HepG2 (cell line): ENCODE measurements at regions not wholly inside any gene's neighbourhood (a gene's known extent, or its start where the extent isn't known, plus 50 kb on each side); places are given as distances from the start of the nearest gene placed in this dataset.

Experiments used
- ATAC-seq: fragments of 200-7000 bp; cut with Tn5 transposase; 3 replicates; pipeline ENCODE4 v1.9.1; 2020; ENCODE audit warnings: mild to moderate bottlenecking, moderate library complexity
- BruUV-seq: library from RNA; stranded (reverse); fragments of 400-500 nt; replicated peaks from 2 replicates; lab custom pipeline; 2021; lab: Mats Ljungman, UMichigan
- CTCF ChIA-PET: fragments of 300-600 bp; formaldehyde crosslinking; extraction: SDS; loops from one replicate; lab custom pipeline; 2021; ENCODE audit warnings: low total read pairs, inconsistent platforms, low intra/inter-chr PET ratio; lab: Yijun Ruan, JAX
- POLR2A ChIA-PET: fragments of 350-600 bp; sonication (Branson Sonifier 250); formaldehyde crosslinking; loops from one replicate; lab custom pipeline; 2020; ENCODE audit warnings: antibody characterized with exemption, inconsistent platforms; lab: Yijun Ruan, JAX
- DNase-seq: peaks from one replicate; pipeline ENCODE4 v3.0.0-alpha.2; 2015; ENCODE audit warnings: low spot score
- FAIRE-seq: peaks from 3 replicates; lab custom pipeline; 2011; peaks lifted over from hg19 to GRCh38; lab: Jason Lieb, UNC
- H2AFZ ChIP-seq: one replicate; pipeline ENCODE4 v1.6.1; 2011; ENCODE audit warnings: low read length, inconsistent platforms
- H3K27ac ChIP-seq: fragments of 300-600 bp; 3 replicates; pipeline ENCODE4 v1.8.0; 2011; ENCODE audit warnings: mixed run types, mild to moderate bottlenecking, mixed read lengths, low read length, inconsistent platforms; ENCODE audit not compliant: insufficient read depth; ENCODE audit errors: extremely low read length
- H3K27me3 ChIP-seq, 2 experiments: fragments of 200-600 bp in 1 of 2; 2 replicates in 1 of 2; 3 replicates in 1 of 2; pipeline versions ENCODE4 v1.6.0 to v1.8.0; 2011; ENCODE audit warnings: low read length in 2 of 2, mild to moderate bottlenecking in 2 of 2, moderate library complexity in 2 of 2, inconsistent platforms in 1 of 2; ENCODE audit not compliant: insufficient read depth in 2 of 2, control insufficient read depth in 1 of 2
- H3K36me3 ChIP-seq, 2 experiments: fragments of 200-600 bp in 1 of 2; replicated peaks in 1 of 2; 2 replicates in 1 of 2; 3 replicates in 1 of 2; pipeline versions ENCODE4 v1.5.1 to v1.8.0; 2011; ENCODE audit warnings: low read length in 2 of 2, inconsistent platforms in 1 of 2; ENCODE audit not compliant: insufficient read depth in 2 of 2, control insufficient read depth in 1 of 2
- H3K4me1 ChIP-seq: 2 replicates; pipeline ENCODE4 v1.5.1; 2012; ENCODE audit warnings: low read length, inconsistent platforms; ENCODE audit not compliant: insufficient read depth
- H3K4me2 ChIP-seq: 2 replicates; pipeline ENCODE4 v1.6.0; 2011; ENCODE audit warnings: low read depth, low read length, inconsistent platforms
- H3K4me3 ChIP-seq, 3 experiments: fragments of 200-600 bp in 1 of 3; sonication (generic), shearing (Covaris generic) in 1 of 3; replicated peaks in 1 of 3; 2 replicates each; pipeline ENCODE4 v1.5.1; 2011 to 2016; ENCODE audit warnings: low read length in 3 of 3, inconsistent platforms in 2 of 3, low read depth in 2 of 3, mild to moderate bottlenecking in 2 of 3, control low read depth in 1 of 3, mixed read lengths in 1 of 3; ENCODE audit not compliant: insufficient read depth in 1 of 3
- H3K79me2 ChIP-seq: one replicate; pipeline ENCODE4 v1.6.1; 2011; ENCODE audit warnings: low read length, inconsistent platforms; ENCODE audit not compliant: insufficient read depth
- H3K9ac ChIP-seq: 2 replicates; pipeline ENCODE4 v1.6.0; 2011; ENCODE audit warnings: mild to moderate bottlenecking, low read depth, low read length, inconsistent platforms; ENCODE audit not compliant: insufficient read depth
- H3K9me3 ChIP-seq: 2 replicates; pipeline ENCODE4 v1.5.1; 2012; ENCODE audit warnings: mild to moderate bottlenecking, low read length
- H4K20me1 ChIP-seq: 2 replicates; pipeline ENCODE4 v1.6.0; 2011; ENCODE audit warnings: inconsistent platforms, mild to moderate bottlenecking, low read length, moderate library complexity; ENCODE audit not compliant: insufficient read depth
- ATAD3A ChIP-seq: sonication (generic); formaldehyde crosslinking; IDR thresholded peaks from 2 replicates; pipeline ENCODE4 v1.4.0; 2020; ENCODE audit warnings: missing genetic modification reagents
- CHCHD3 ChIP-seq: sonication (generic); formaldehyde crosslinking; IDR thresholded peaks from 2 replicates; pipeline ENCODE4 v1.8.0; 2022; ENCODE audit warnings: mild to moderate bottlenecking, missing genetic modification reagents, moderate library complexity
- DBP ChIP-seq: sonication (generic); formaldehyde crosslinking; IDR thresholded peaks from 2 replicates; pipeline ENCODE4 v1.4.0; 2020; ENCODE audit warnings: missing genetic modification reagents; ENCODE audit errors: not compliant biosample characterization
- FOXM1 ChIP-seq: sonication (generic); formaldehyde crosslinking; IDR thresholded peaks from 2 replicates; pipeline ENCODE4 v1.5.0; 2020; ENCODE audit warnings: missing genetic modification reagents
- GPN1 ChIP-seq: sonication (generic); formaldehyde crosslinking; IDR thresholded peaks from 2 replicates; pipeline ENCODE4 v1.5.1; 2020; ENCODE audit warnings: missing genetic modification reagents, borderline replicate concordance
- IRF1 ChIP-seq: sonication (generic); formaldehyde crosslinking; IDR thresholded peaks from 2 replicates; pipeline ENCODE4 v1.4.0; 2020; ENCODE audit warnings: low read depth, mild to moderate bottlenecking, missing genetic modification reagents
- KDM6A ChIP-seq: IDR thresholded peaks from 2 replicates; pipeline ENCODE4 v1.6.1; 2016; ENCODE audit warnings: low read depth
- MIER2 ChIP-seq: IDR thresholded peaks from 2 replicates; pipeline ENCODE4 v1.6.1; 2016; ENCODE audit warnings: missing biosample characterization, missing genetic modification reagents
- NFATC3 ChIP-seq: sonication (generic); formaldehyde crosslinking; IDR thresholded peaks from 2 replicates; pipeline ENCODE4 v1.5.1; 2020; ENCODE audit warnings: mild to moderate bottlenecking, missing genetic modification reagents
- POLR2A ChIP-seq, 2 experiments: IDR thresholded peaks; 2 replicates each; pipeline ENCODE4 v1.6.1; 2011; ENCODE audit warnings: low read depth in 2 of 2, low read length in 2 of 2, mild to moderate bottlenecking in 1 of 2, moderate library complexity in 1 of 2; ENCODE audit not compliant: insufficient read depth in 1 of 2
- REXO4 ChIP-seq: sonication (generic); formaldehyde crosslinking; IDR thresholded peaks from 2 replicates; pipeline ENCODE4 v1.8.0; 2022; ENCODE audit warnings: missing genetic modification reagents, mild to moderate bottlenecking, borderline replicate concordance
- SATB2 ChIP-seq: sonication (generic); formaldehyde crosslinking; IDR thresholded peaks from 2 replicates; pipeline ENCODE4 v1.5.0; 2020; ENCODE audit warnings: missing genetic modification reagents
- TOE1 ChIP-seq: sonication (generic); formaldehyde crosslinking; IDR thresholded peaks from 2 replicates; pipeline ENCODE4 v1.4.0; 2020; ENCODE audit warnings: mild to moderate bottlenecking, missing genetic modification reagents
- ZBTB49 ChIP-seq: sonication (generic); formaldehyde crosslinking; IDR thresholded peaks from 2 replicates; pipeline ENCODE4 v1.4.0; 2020; ENCODE audit warnings: missing genetic modification reagents, borderline replicate concordance
- ZNF570 ChIP-seq: sonication (generic); formaldehyde crosslinking; IDR thresholded peaks from 2 replicates; pipeline ENCODE4 v1.4.0; 2020; ENCODE audit warnings: mild to moderate bottlenecking, missing genetic modification reagents, borderline replicate concordance
- ZNF572 ChIP-seq: sonication (generic); formaldehyde crosslinking; IDR thresholded peaks from 2 replicates; pipeline ENCODE4 v1.5.1; 2020; ENCODE audit warnings: mild to moderate bottlenecking, missing genetic modification reagents
- WGBS: methylation state at CpG from one replicate; pipeline ENCODE4 v1.1.6; 2017; ENCODE audit warnings: low lambda C conversion rate; 5-methylcytosine and 5-hydroxymethylcytosine counted together
- in situ Hi-C: cut with HindIII; loops from 2 replicates; pipeline ENCODE4 v1.10.0; 2017; ENCODE audit warnings: low pct_unique_long_range_greater_than_20kb; ENCODE audit not compliant: extremely low pct_ligation_motif_present
- intact Hi-C: fragments of 100-400 bp; cut with micrococcal nuclease; formaldehyde crosslinking; loops from one replicate; pipeline ENCODE4 v1.10.0; 2022; ENCODE audit not compliant: unreplicated experiment
- TF ChIP-seq, protein P1 (sequence below): sonication (generic); formaldehyde crosslinking; IDR thresholded peaks from 2 replicates; pipeline ENCODE4 v1.4.0; 2020; ENCODE audit warnings: mild to moderate bottlenecking, missing genetic modification reagents

DNA sequence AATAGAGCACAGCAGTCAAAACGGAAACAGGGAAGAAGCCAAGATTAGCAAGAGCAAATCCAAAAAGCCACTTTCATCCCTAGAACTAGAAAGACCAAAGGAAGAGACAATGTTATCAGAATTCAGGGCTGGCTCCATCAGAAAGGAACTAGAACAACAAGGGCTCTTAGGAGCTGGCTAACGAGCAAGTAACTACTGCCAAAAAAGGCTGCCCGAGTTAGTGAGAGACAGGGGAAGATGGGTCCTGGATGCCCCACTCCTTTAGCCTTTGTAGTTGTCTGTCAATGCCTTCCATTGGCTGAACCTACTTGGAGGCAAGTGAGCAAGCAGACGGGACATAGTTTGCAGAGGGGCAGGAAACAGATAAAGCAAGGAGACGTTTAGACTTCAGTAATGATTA is 240.4 kb downstream of the KLF12 start:
- no peak overlapping the region for H3K4me3 ChIP-seq
- CTCF ChIA-PET = no interaction called here
- in situ Hi-C loops = no loop called here
- no peak overlapping the region for H3K4me2 ChIP-seq
- no peak overlapping the region for H3K9ac ChIP-seq
- POLR2A ChIA-PET = no interaction called here
- H3K36me3 ChIP-seq = no peaks in the 10 kb centered on the region
- no peak overlapping the region for H3K27ac ChIP-seq
- ATAC-seq (no peak), FAIRE-seq (no peak), DNase-seq (no peak)
- no peaks in the 10 kb centered on the region for H3K27me3 ChIP-seq
- H4K20me1 ChIP-seq = no peaks in the 10 kb centered on the region
- H3K4me1 ChIP-seq = no peaks in the 10 kb centered on the region
- intact Hi-C loops = no loop called here
- H3K9me3 ChIP-seq = no peaks in the 10 kb centered on the region
- 52% methylated on average over 5 of the region's 5 CpGs for WGBS
- H3K79me2 ChIP-seq = no peaks in the 10 kb centered on the region
- BruUV-seq = no TSS peak
- no peak overlapping the region for H2AFZ ChIP-seq
- TF ChIP-seq TOE1 (CRISPR knock-in tag) (no peak), ZNF572 (CRISPR knock-in tag) (no peak), GPN1 (no peak), IRF1 (CRISPR knock-in tag) (no peak), ATAD3A (no peak), FOXM1 (CRISPR knock-in tag) (no peak), REXO4 (no peak), SATB2 (no peak), CHCHD3 (CRISPR knock-in tag) (no peak), KDM6A (CRISPR knock-in tag) (no peak)

- Histone ChIP-seq H3K9ac (no peak overlapping the region), H3K4me2 (no peak overlapping the region), H3K79me2 (no peaks in the 10 kb centered on the region), H3K9me3 (no peaks in the 10 kb centered on the region), H2AFZ (no peak overlapping the region), H3K27ac (no peak overlapping the region), H4K20me1 (no peaks in the 10 kb centered on the region), H3K4me3 (no peak overlapping the region), H3K27me3 (no peaks in the 10 kb centered on the region), H3K36me3 (no peaks in the 10 kb centered on the region), H3K4me1 (no peaks in the 10 kb centered on the region)
- CTCF ChIA-PET = no interaction called here
- DNase-seq (no peak), FAIRE-seq (no peak), ATAC-seq (no peak)
- WGBS = 8% methylated on average over 1 of the region's 1 CpG
- intact Hi-C loops = no loop called here
- no TSS peak for BruUV-seq
- in situ Hi-C loops = no loop called here
- POLR2A ChIA-PET = no interaction called here
- no peak for TF ChIP-seq NFATC3 (CRISPR knock-in tag)
- no peak for TF ChIP-seq ZNF570
- no peak for TF ChIP-seq MIER2 (CRISPR knock-in tag)
- no peak for TF ChIP-seq ZBTB49 (CRISPR knock-in tag)
- TF ChIP-seq DBP = no peak
- TF ChIP-seq POLR2A (IDR thresholded peaks at IDR 0.05; ENCODE audit: insufficient read depth in 1 of 2, low read depth in 2 of 2, low read length in 2 of 2) = no peak
- TF ChIP-seq, protein P1, sequence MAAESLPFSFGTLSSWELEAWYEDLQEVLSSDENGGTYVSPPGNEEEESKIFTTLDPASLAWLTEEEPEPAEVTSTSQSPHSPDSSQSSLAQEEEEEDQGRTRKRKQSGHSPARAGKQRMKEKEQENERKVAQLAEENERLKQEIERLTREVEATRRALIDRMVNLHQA (CRISPR knock-in tag) = no peak
Observed at GRCh38 chr13:73891805-73892204, 242.4 kb downstream of the KLF12 start.
